HG03103 (cell line): ENCODE measurements at regions not wholly inside any gene's neighbourhood (a gene's known extent, or its start where the extent isn't known, plus 50 kb on each side); places are given as distances from the start of the nearest gene placed in this dataset.

ENCODE experiments used
- ATAC-seq: cut with Tn5 transposase; IDR thresholded peaks from one replicate; pipeline ENCODE4 v1.9.1; 2021; ENCODE audit warnings: low read depth; ENCODE audit not compliant: unreplicated experiment

GRCh38 chr9:107674721-107675277 is 185.2 kb upstream of the KLF4 start:
- ATAC-seq: no peak

GRCh38 chr9:107673861-107674720 is 184.5 kb upstream of the KLF4 start:
- no peak for ATAC-seq

GRCh38 chr9:107671588-107671987 is 182.0 kb upstream of the KLF4 start:
- no peak for ATAC-seq

- ATAC-seq: no peak
These were observed 179.9 kb upstream of the KLF4 start for GRCh38 chr9:107669422-107669821.

GRCh38 chr9:107667231-107668070 is 177.9 kb upstream of the KLF4 start:
- no peak for ATAC-seq

GRCh38 chr9:107665057-107665456 is 175.5 kb upstream of the KLF4 start:
- ATAC-seq: no peak

GRCh38 chr9:107660976-107661375 is 171.4 kb upstream of the KLF4 start:
- ATAC-seq: no peak

- no peak for ATAC-seq
These were observed 163.8 kb upstream of the KLF4 start for GRCh38 chr9:107653263-107653821.

GRCh38 chr9:107650995-107651394 is 161.4 kb upstream of the KLF4 start:
- no peak for ATAC-seq

- no peak for ATAC-seq
These were observed 160.8 kb upstream of the KLF4 start for GRCh38 chr9:107650321-107650720.

- ATAC-seq: no peak
These were observed 158.7 kb upstream of the KLF4 start for GRCh38 chr9:107648153-107648715.

- no peak for ATAC-seq
These were observed 158.0 kb upstream of the KLF4 start for GRCh38 chr9:107647611-107648010.

- ATAC-seq: no peak
These were observed 157.6 kb upstream of the KLF4 start for GRCh38 chr9:107647141-107647540.

- ATAC-seq: no peak
These were observed 155.9 kb upstream of the KLF4 start for GRCh38 chr9:107645464-107645833.

- no peak for ATAC-seq
These were observed 155.3 kb upstream of the KLF4 start for GRCh38 chr9:107644733-107645463.

GRCh38 chr9:107639426-107639825 is 149.9 kb upstream of the KLF4 start:
- ATAC-seq: no peak

GRCh38 chr9:107638521-107639310 is 149.1 kb upstream of the KLF4 start:
- no peak for ATAC-seq

GRCh38 chr9:107637421-107638420 is 148.2 kb upstream of the KLF4 start:
- no peak for ATAC-seq
